IMR-90 (cell line): ENCODE measurements at regions not wholly inside any gene's neighbourhood (a gene's known extent, or its start where the extent isn't known, plus 50 kb on each side); places are given as distances from the start of the nearest gene placed in this dataset.

Experiments
- ATAC-seq: fragments of 200-7000 bp; cut with Tn5 transposase; 2 replicates; pipeline ENCODE4 v1.9.1; 2020; ENCODE audit warnings: low read depth, mild to moderate bottlenecking, moderate library complexity
- BruUV-seq: library from RNA; stranded (reverse); fragments of 400-500 nt; replicated peaks from 2 replicates; lab custom pipeline; 2021; lab: Mats Ljungman, UMichigan
- CTCF ChIA-PET: fragments of 300-600 bp; formaldehyde crosslinking; extraction: SDS; loops from one replicate; lab custom pipeline; 2021; ENCODE audit warnings: antibody characterized with exemption; lab: Yijun Ruan, JAX
- POLR2A ChIA-PET: fragments of 300-600 bp; sonication (Branson Sonifier 250); formaldehyde crosslinking; loops from one replicate; lab custom pipeline; 2022; ENCODE audit warnings: antibody characterized with exemption; ENCODE audit not compliant: unreplicated experiment; lab: Charles Lee
- DNase-seq: peaks from one replicate; pipeline ENCODE4 v3.0.0; 2013
- H2AFZ ChIP-seq: replicated peaks from 2 replicates; pipeline ENCODE3; 2013; ENCODE audit warnings: low read length, mild to moderate bottlenecking; ENCODE audit not compliant: poor library complexity
- H2AK5ac ChIP-seq: 2 replicates; pipeline ENCODE4 v1.6.1; 2013; ENCODE audit warnings: low read depth, low read length, inconsistent platforms
- H2AK9ac ChIP-seq: replicated peaks from 2 replicates; pipeline ENCODE3; 2013; ENCODE audit warnings: mild to moderate bottlenecking, low read depth, low read length, moderate library complexity; ENCODE audit not compliant: poor library complexity
- H2BK120ac ChIP-seq: 2 replicates; pipeline ENCODE4 v1.6.1; 2013; ENCODE audit warnings: low read depth, low read length, inconsistent platforms
- H2BK15ac ChIP-seq: 3 replicates; pipeline ENCODE4 v1.6.1; 2013; ENCODE audit warnings: low read depth, low read length, inconsistent platforms
- H2BK20ac ChIP-seq: 2 replicates; pipeline ENCODE4 v1.6.1; 2013; ENCODE audit warnings: low read depth, mild to moderate bottlenecking, inconsistent platforms, low read length, moderate library complexity
- H2BK5ac ChIP-seq: 2 replicates; pipeline ENCODE4 v1.6.1; 2013; ENCODE audit warnings: mild to moderate bottlenecking, low read depth, low read length, inconsistent platforms; ENCODE audit not compliant: poor library complexity, severe bottlenecking
- H3K14ac ChIP-seq: replicated peaks from 2 replicates; pipeline ENCODE4 v1.6.1; 2013; ENCODE audit warnings: low read depth, low read length, inconsistent platforms
- H3K18ac ChIP-seq: 2 replicates; pipeline ENCODE4 v1.6.1; 2013; ENCODE audit warnings: low read depth, low read length, control low read depth
- H3K23ac ChIP-seq: 2 replicates; pipeline ENCODE4 v1.6.1; 2013; ENCODE audit warnings: low read depth, low read length, inconsistent platforms
- H3K27ac ChIP-seq: 2 replicates; pipeline ENCODE4 v1.5.1; 2013; ENCODE audit warnings: mild to moderate bottlenecking, control low read depth, low read length; ENCODE audit not compliant: insufficient read depth
- H3K27me3 ChIP-seq: 2 replicates; pipeline ENCODE4 v1.6.1; 2013; ENCODE audit warnings: low read length; ENCODE audit not compliant: control insufficient read depth, insufficient read depth
- H3K36me3 ChIP-seq: 2 replicates; pipeline ENCODE4 v1.6.1; 2013; ENCODE audit warnings: low read length, mixed read lengths; ENCODE audit not compliant: control insufficient read depth, insufficient read depth
- H3K4ac ChIP-seq: 2 replicates; pipeline ENCODE4 v1.6.1; 2013; ENCODE audit warnings: low read depth, low read length, inconsistent platforms
- H3K4me1 ChIP-seq: 2 replicates; pipeline ENCODE4 v1.6.1; 2013; ENCODE audit warnings: low read length, mixed read lengths; ENCODE audit not compliant: control insufficient read depth, insufficient read depth
- H3K4me2 ChIP-seq: 2 replicates; pipeline ENCODE4 v1.6.1; 2013; ENCODE audit warnings: low read depth, mild to moderate bottlenecking, control low read depth, low read length, moderate library complexity
- H3K4me3 ChIP-seq: 2 replicates; pipeline ENCODE4 v1.5.1; 2013; ENCODE audit warnings: low read depth, mild to moderate bottlenecking, control low read depth, low read length, moderate library complexity; ENCODE audit not compliant: insufficient read depth
- H3K56ac ChIP-seq: 2 replicates; pipeline ENCODE4 v1.6.1; 2013; ENCODE audit warnings: low read length, inconsistent platforms; ENCODE audit not compliant: insufficient read depth; ENCODE audit errors: extremely low read depth
- H3K79me1 ChIP-seq, 2 experiments: 2 replicates each; pipeline ENCODE4 v1.6.1; 2013; ENCODE audit warnings: low read length in 2 of 2, inconsistent platforms in 1 of 2, low read depth in 1 of 2
- H3K9ac ChIP-seq: 2 replicates; pipeline ENCODE4 v1.6.1; 2013; ENCODE audit warnings: low read depth, low read length, control low read depth
- H3K9me1 ChIP-seq: 2 replicates; pipeline ENCODE4 v1.6.1; 2013; ENCODE audit warnings: low read length, inconsistent platforms; ENCODE audit not compliant: insufficient read depth
- H3K9me3 ChIP-seq: 2 replicates; pipeline ENCODE4 v1.6.1; 2013; ENCODE audit warnings: low read length; ENCODE audit not compliant: control insufficient read depth, insufficient read depth
- H4K20me1 ChIP-seq: 2 replicates; pipeline ENCODE4 v1.6.1; 2013; ENCODE audit warnings: low read length, inconsistent platforms; ENCODE audit not compliant: insufficient read depth
- H4K5ac ChIP-seq: 2 replicates; pipeline ENCODE4 v1.6.1; 2013; ENCODE audit warnings: mild to moderate bottlenecking, low read depth, low read length, control low read depth
- H4K8ac ChIP-seq, 2 experiments: 2 replicates each; pipeline ENCODE4 v1.6.1; 2013; ENCODE audit warnings: low read depth in 2 of 2, low read length in 2 of 2, control low read depth in 1 of 2, inconsistent platforms in 1 of 2
- H4K91ac ChIP-seq: 2 replicates; pipeline ENCODE4 v1.6.1; 2013; ENCODE audit warnings: low read depth, low read length, inconsistent platforms; ENCODE audit not compliant: insufficient read depth
- MXI1 ChIP-seq: IDR thresholded peaks from 2 replicates; pipeline ENCODE4 v1.6.1; 2012; ENCODE audit warnings: low read depth, mild to moderate bottlenecking, low read length, moderate library complexity, borderline replicate concordance
- POLR2A ChIP-seq: IDR thresholded peaks from 2 replicates; pipeline ENCODE4 v1.6.1; 2012; ENCODE audit warnings: mild to moderate bottlenecking, low read depth, low read length
- RAD21 ChIP-seq: IDR thresholded peaks from 2 replicates; pipeline ENCODE4 v1.6.1; 2012; ENCODE audit warnings: low read length, improper control_type of control experiment
- WGBS, 2 experiments: methylation state at CpG; one replicate each; pipeline versions ENCODE4 v1.1.5 to v1.1.7; 2013; ENCODE audit warnings: missing lambda C conversion rate in 2 of 2; ENCODE audit not compliant: insufficient read length in 1 of 2; ENCODE audit errors: extremely low coverage in 2 of 2; 5-methylcytosine and 5-hydroxymethylcytosine counted together
- dilution Hi-C: fragments of 300-500 bp; cut with HindIII; formaldehyde crosslinking; loops from one replicate; pipeline ENCODE4 v1.14.3; 2018; ENCODE audit warnings: low sequenced_read_pairs; ENCODE audit not compliant: unreplicated experiment
- in situ Hi-C: fragments of 300-500 bp; cut with MboI; formaldehyde crosslinking; loops from 3 replicates; pipeline ENCODE4 v1.14.3; 2019; ENCODE audit warnings: low sequenced_read_pairs, inconsistent platforms, mixed read lengths
- intact Hi-C: fragments of 100-400 bp; cut with micrococcal nuclease; formaldehyde crosslinking; loops from 2 replicates; pipeline ENCODE4 v1.10.0; 2022
- TF ChIP-seq, protein P1 (sequence below): fragments of 150-350 bp; IDR thresholded peaks from 2 replicates; pipeline ENCODE4 v1.6.1; 2017; ENCODE audit warnings: mild to moderate bottlenecking, antibody characterized with exemption, low read length, low read depth

DNA sequence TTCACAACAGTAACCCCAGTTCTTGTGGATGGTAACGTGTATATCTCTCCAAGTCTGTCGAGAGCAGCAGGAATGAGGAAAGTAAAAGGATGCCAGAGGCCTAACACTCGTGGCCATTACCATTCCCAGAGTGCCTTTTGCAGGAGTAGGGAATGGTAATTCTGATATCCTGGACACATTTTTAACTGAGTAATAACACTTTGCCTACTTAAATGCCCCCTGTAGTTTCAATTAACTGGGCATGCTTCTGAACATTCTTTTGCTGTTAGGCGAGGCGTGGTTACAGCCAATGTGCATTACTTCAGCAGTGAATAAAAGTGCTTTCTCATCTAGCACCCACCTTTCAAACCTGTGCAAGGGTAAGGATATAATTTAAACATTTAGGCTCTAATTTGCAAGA lies 258.5 kb upstream of the ADGRL2 start:
- Histone ChIP-seq H3K36me3 (no peaks in the 10 kb centered on the region), H3K4me1 (no peaks in the 10 kb centered on the region), H3K79me1 (no peaks in the 10 kb centered on the region), H2BK5ac (no peak overlapping the region), H2BK15ac (no peak overlapping the region), H2BK20ac (no peak overlapping the region), H3K4me2 (no peak overlapping the region), H2AK5ac (no peak overlapping the region), H3K9ac (no peak overlapping the region), H4K8ac (no peak overlapping the region), H4K5ac (no peak overlapping the region), H3K4ac (no peak overlapping the region), H3K14ac (no peak overlapping the region), H3K27me3 (no peaks in the 10 kb centered on the region), H3K18ac (no peak overlapping the region), H4K91ac (no peak overlapping the region), H4K20me1 (no peaks in the 10 kb centered on the region), H2BK120ac (no peak overlapping the region), H3K27ac (no peak overlapping the region), H3K4me3 (no peak overlapping the region), H3K9me3 (no peaks in the 10 kb centered on the region), H2AFZ (no peak overlapping the region), H3K9me1 (no peaks in the 10 kb centered on the region), H3K56ac (no peak overlapping the region), H3K23ac (no peak overlapping the region), H2AK9ac (no peak overlapping the region)
- intact Hi-C loops (no loop called here), in situ Hi-C loops (no loop called here), dilution Hi-C loops (no loop called here)
- TF ChIP-seq RAD21 (no peak), POLR2A (no peak), MXI1 (no peak)
- TF ChIP-seq, protein P1, sequence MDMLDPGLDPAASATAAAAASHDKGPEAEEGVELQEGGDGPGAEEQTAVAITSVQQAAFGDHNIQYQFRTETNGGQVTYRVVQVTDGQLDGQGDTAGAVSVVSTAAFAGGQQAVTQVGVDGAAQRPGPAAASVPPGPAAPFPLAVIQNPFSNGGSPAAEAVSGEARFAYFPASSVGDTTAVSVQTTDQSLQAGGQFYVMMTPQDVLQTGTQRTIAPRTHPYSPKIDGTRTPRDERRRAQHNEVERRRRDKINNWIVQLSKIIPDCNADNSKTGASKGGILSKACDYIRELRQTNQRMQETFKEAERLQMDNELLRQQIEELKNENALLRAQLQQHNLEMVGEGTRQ: no peak
- ATAC-seq (no peak), DNase-seq (no peak)
- no TSS peak for BruUV-seq
- POLR2A ChIA-PET: no interaction called here
- no CpG with 5 or more reads among the region's 5 CpGs for WGBS, 2 experiments
- CTCF ChIA-PET: interaction anchor here (0.7 kb wide), 1 partner anchor 111 kb away, joined by 4 read pairs; no protein-coding TSS in a partner anchor
